ENCODE measurements at regions not wholly inside any gene's neighbourhood (a gene's known extent, or its start where the extent isn't known, plus 50 kb on each side); places are given as distances from the start of the nearest gene placed in this dataset.
"Not testable (repeated sequence)": the region's sequence is repeated elsewhere in the genome, so short reads cannot be mapped to it uniquely, and the experiment has no call there.

DNA sequence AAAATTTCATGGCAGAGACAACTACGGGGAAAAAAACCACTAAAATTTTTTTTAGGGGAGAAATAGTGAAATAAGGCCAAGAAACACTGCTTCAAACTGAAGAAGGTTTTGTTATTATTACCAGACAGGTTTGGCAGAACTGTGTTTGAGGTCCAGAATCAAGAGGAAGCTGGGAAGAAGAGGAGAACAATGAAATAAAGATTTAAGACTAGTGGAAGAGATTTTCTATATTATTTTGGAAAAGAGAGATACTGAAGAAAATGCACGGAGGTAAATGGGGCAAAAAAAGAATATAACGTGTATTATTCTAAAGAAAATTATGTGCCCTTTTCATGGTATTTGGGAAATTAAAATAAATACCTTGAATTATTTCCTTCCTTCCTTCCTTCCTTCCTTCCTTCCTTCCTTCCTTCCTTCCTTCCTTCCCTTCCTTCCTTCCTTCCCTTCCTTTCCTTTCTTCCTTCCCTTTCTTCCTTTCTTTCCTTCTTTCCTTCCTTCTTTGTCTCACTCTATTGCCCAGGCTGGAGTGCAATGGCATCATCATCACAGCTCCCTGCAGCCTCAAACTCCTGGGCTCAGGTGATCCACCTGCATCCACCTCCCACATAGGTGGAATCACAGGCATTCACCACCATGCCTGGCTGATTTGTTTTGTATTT, 124.3 kb downstream of the GJA1 start:
- TF ChIP-seq SPI1 (IDR thresholded peaks at IDR 0.05; ENCODE audit: borderline replicate concordance, low read depth), result no peak
- no peak for TF ChIP-seq GABPA (IDR thresholded peaks at IDR 0.05; ENCODE audit: low read depth)
- H3K4me3 ChIP-seq (replicated peaks; ENCODE audit: insufficient read depth, low read length), result no peak overlapping the region
- no peak overlapping the region for H3K27ac ChIP-seq (replicated peaks)
- H3K27me3 ChIP-seq (ENCODE audit: insufficient read depth, poor library complexity, severe bottlenecking), result no peaks in the 10 kb centered on the region
- DNase-seq (ENCODE audit: low read depth in 1 of 2, low spot score in 1 of 2), result no peak

DNA sequence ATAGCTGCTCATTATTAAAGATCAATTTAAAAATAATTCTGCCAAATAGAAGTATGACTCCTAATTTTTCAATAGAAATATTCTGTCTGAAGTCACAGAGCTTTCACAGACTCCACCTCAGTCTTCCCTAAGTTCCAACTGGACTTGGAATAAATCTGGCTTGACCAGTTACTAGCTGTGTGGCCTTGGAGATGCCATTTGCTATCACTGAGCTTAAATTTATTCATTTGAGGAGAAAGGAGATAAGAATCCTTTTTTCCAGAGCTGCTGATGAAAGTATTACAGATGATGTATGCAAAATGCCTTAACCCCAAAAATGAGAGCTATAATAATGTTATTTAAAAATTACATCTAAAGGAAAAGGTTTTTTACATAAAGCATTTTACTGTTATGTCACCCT, 125.0 kb downstream of the GJA1 start:
- TF ChIP-seq, protein P1, sequence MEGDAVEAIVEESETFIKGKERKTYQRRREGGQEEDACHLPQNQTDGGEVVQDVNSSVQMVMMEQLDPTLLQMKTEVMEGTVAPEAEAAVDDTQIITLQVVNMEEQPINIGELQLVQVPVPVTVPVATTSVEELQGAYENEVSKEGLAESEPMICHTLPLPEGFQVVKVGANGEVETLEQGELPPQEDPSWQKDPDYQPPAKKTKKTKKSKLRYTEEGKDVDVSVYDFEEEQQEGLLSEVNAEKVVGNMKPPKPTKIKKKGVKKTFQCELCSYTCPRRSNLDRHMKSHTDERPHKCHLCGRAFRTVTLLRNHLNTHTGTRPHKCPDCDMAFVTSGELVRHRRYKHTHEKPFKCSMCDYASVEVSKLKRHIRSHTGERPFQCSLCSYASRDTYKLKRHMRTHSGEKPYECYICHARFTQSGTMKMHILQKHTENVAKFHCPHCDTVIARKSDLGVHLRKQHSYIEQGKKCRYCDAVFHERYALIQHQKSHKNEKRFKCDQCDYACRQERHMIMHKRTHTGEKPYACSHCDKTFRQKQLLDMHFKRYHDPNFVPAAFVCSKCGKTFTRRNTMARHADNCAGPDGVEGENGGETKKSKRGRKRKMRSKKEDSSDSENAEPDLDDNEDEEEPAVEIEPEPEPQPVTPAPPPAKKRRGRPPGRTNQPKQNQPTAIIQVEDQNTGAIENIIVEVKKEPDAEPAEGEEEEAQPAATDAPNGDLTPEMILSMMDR (IDR thresholded peaks at IDR 0.05; ENCODE audit: insufficient read depth, low read length), result no peak
- TF ChIP-seq POLR2AphosphoS5 (IDR thresholded peaks at IDR 0.05; ENCODE audit: low read depth) (no peak), SPI1 (IDR thresholded peaks at IDR 0.05; ENCODE audit: borderline replicate concordance, low read depth) (no peak), GABPA (IDR thresholded peaks at IDR 0.05; ENCODE audit: low read depth) (no peak)
- TF ChIP-seq, protein P2, sequence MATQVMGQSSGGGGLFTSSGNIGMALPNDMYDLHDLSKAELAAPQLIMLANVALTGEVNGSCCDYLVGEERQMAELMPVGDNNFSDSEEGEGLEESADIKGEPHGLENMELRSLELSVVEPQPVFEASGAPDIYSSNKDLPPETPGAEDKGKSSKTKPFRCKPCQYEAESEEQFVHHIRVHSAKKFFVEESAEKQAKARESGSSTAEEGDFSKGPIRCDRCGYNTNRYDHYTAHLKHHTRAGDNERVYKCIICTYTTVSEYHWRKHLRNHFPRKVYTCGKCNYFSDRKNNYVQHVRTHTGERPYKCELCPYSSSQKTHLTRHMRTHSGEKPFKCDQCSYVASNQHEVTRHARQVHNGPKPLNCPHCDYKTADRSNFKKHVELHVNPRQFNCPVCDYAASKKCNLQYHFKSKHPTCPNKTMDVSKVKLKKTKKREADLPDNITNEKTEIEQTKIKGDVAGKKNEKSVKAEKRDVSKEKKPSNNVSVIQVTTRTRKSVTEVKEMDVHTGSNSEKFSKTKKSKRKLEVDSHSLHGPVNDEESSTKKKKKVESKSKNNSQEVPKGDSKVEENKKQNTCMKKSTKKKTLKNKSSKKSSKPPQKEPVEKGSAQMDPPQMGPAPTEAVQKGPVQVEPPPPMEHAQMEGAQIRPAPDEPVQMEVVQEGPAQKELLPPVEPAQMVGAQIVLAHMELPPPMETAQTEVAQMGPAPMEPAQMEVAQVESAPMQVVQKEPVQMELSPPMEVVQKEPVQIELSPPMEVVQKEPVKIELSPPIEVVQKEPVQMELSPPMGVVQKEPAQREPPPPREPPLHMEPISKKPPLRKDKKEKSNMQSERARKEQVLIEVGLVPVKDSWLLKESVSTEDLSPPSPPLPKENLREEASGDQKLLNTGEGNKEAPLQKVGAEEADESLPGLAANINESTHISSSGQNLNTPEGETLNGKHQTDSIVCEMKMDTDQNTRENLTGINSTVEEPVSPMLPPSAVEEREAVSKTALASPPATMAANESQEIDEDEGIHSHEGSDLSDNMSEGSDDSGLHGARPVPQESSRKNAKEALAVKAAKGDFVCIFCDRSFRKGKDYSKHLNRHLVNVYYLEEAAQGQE (IDR thresholded peaks at IDR 0.05; ENCODE audit: insufficient replicate concordance, low read depth), result no peak
- no peak overlapping the region for H3K27ac ChIP-seq (replicated peaks)
- no peak overlapping the region for H3K4me3 ChIP-seq (replicated peaks; ENCODE audit: insufficient read depth, low read length)
- no peaks in the 10 kb centered on the region for H3K27me3 ChIP-seq (ENCODE audit: insufficient read depth, poor library complexity, severe bottlenecking)
- DNase-seq (ENCODE audit: low read depth in 1 of 2, low spot score in 1 of 2), result no peak

DNA sequence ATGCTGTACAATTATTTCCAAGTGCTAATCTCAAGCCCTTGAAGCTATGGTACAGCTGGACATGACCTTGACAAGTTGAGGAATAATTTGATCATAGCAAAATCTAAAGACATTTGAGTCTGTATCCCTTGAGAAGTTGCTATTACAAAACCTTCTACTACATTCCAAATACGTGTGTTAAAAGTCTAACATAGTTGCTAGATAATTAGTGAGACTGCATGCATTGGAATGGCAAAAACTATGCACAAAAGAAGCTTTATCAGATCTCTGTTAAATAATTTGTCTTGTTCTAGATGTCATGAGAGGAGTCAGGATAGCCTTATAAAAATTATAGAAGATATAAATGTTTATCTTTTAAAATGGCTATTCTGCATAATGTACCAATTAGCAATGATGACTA, 127.8 kb downstream of the GJA1 start:
- no peak overlapping the region for H3K4me3 ChIP-seq (replicated peaks; ENCODE audit: insufficient read depth, low read length)
- TF ChIP-seq GABPA (IDR thresholded peaks at IDR 0.05; ENCODE audit: low read depth) (no peak), POLR2AphosphoS5 (IDR thresholded peaks at IDR 0.05; ENCODE audit: low read depth) (no peak), SPI1 (IDR thresholded peaks at IDR 0.05; ENCODE audit: borderline replicate concordance, low read depth) (no peak)
- TF ChIP-seq, protein P1 (IDR thresholded peaks at IDR 0.05; ENCODE audit: insufficient read depth, low read length), result no peak
- TF ChIP-seq, protein P2 (IDR thresholded peaks at IDR 0.05; ENCODE audit: insufficient replicate concordance, low read depth), result no peak
- no peak overlapping the region for H3K27ac ChIP-seq (replicated peaks)
- no peak for DNase-seq (ENCODE audit: low read depth in 1 of 2, low spot score in 1 of 2)
- no peaks in the 10 kb centered on the region for H3K27me3 ChIP-seq (ENCODE audit: insufficient read depth, poor library complexity, severe bottlenecking)

DNA sequence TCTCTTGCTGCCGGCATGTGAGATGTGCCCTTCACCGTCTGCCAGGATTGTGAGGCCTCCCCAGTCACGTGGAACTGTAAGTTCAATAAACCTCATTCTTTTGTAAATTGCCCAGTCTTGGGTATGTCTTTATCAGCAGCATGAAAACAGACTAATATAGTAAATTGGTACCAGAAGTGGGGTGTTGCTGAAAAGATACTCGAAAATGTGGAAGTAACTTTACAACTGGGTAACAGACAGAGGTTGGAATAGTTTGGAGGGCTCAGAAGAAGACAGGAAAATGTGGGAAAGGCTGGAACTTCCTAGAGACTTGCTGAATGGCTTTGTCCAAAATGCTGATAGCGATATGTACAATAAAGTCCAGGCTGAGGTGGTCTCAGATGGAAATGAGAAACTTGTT, 129.1 kb downstream of the GJA1 start:
- DNase-seq (ENCODE audit: low read depth in 1 of 2, low spot score in 1 of 2), result not testable (repeated sequence)

DNA sequence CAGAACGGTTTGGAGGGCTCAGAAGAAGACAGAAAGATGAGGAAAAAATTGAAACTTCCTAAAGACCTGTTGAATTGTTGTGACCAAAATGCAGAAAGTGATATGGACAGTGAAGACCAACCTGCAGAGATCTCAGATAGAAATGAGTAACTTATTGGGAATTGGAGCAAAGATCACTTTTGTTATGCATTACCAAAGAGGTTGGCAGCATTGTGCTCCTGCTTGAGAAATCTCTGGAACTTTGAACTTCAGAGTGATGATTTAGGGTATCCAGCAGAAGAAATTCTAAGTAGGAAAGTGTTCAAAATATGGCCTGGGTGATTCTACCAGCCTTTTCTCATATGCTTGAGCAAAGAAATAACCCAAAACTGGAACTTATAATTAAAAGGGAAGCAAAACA, 136.0 kb downstream of the GJA1 start:
- TF ChIP-seq POLR2AphosphoS5 (IDR thresholded peaks at IDR 0.05; ENCODE audit: low read depth), result no peak
- TF ChIP-seq, protein P2 (IDR thresholded peaks at IDR 0.05; ENCODE audit: insufficient replicate concordance, low read depth), result no peak
- TF ChIP-seq, protein P1 (IDR thresholded peaks at IDR 0.05; ENCODE audit: insufficient read depth, low read length), result no peak
- no peak for TF ChIP-seq GABPA (IDR thresholded peaks at IDR 0.05; ENCODE audit: low read depth)
- TF ChIP-seq SPI1 (IDR thresholded peaks at IDR 0.05; ENCODE audit: borderline replicate concordance, low read depth), result no peak
- Histone ChIP-seq H3K27me3 (ENCODE audit: insufficient read depth, poor library complexity, severe bottlenecking) (no peaks in the 10 kb centered on the region), H3K27ac (replicated peaks) (no peak overlapping the region), H3K4me3 (replicated peaks; ENCODE audit: insufficient read depth, low read length) (no peak overlapping the region)
- DNase-seq (ENCODE audit: low read depth in 1 of 2, low spot score in 1 of 2), result no peak

More for the DNA sequence above, 129.1 kb downstream of the GJA1 start:
- H3K27me3 ChIP-seq (ENCODE audit: insufficient read depth, poor library complexity, severe bottlenecking); H3K27ac ChIP-seq (replicated peaks); H3K4me3 ChIP-seq (replicated peaks; ENCODE audit: insufficient read depth, low read length): not testable (repeated sequence)
